ENCODE measurements at regions not wholly inside any gene's neighbourhood (a gene's known extent, or its start where the extent isn't known, plus 50 kb on each side); places are given as distances from the start of the nearest gene placed in this dataset.

GRCh38 chr1:57839526-57839925, 415.7 kb upstream of the DAB1 start:
- TF ChIP-seq TAF1 (IDR thresholded peaks at IDR 0.05; ENCODE audit: low read depth, low read length) (no peak), POLR2AphosphoS5 (IDR thresholded peaks at IDR 0.05; ENCODE audit: low read depth, low read length) (no peak), POLR2A (IDR thresholded peaks at IDR 0.05; ENCODE audit: low read depth, low read length) (no peak), SPI1 (IDR thresholded peaks at IDR 0.05; ENCODE audit: low read depth, low read length) (no peak), POU2F2 (IDR thresholded peaks at IDR 0.05; ENCODE audit: low read depth, low read length) (no peak), PAX5 (IDR thresholded peaks at IDR 0.05; ENCODE audit: insufficient read depth, low read length, severe bottlenecking) (no peak)
